ENCODE measurements at regions not wholly inside any gene's neighbourhood (a gene's known extent, or its start where the extent isn't known, plus 50 kb on each side); places are given as distances from the start of the nearest gene placed in this dataset.

- no peak for DNase-seq
Observed at GRCh38 chr11:79902493-79902892, 461.7 kb upstream of the TENM4 start.

GRCh38 chr11:79897896-79898295 is 457.1 kb upstream of the TENM4 start:
- DNase-seq = no peak

GRCh38 chr11:79896258-79896657 is 455.4 kb upstream of the TENM4 start:
- no peak for DNase-seq

GRCh38 chr11:79894111-79894510 is 453.3 kb upstream of the TENM4 start:
- no peak for DNase-seq

- no peak for DNase-seq
Observed at GRCh38 chr11:79890272-79890671, 449.4 kb upstream of the TENM4 start.

GRCh38 chr11:79864882-79865281 is 424.1 kb upstream of the TENM4 start:
- no peak for DNase-seq

- DNase-seq = no peak
Observed at GRCh38 chr11:79860336-79860735, 419.5 kb upstream of the TENM4 start.

- no peak for DNase-seq
Observed at GRCh38 chr11:79857377-79858214, 416.8 kb upstream of the TENM4 start.

- no peak for DNase-seq
Observed at GRCh38 chr11:79852176-79852575, 411.3 kb upstream of the TENM4 start.

- DNase-seq = no peak
Observed at GRCh38 chr11:79845002-79845709, 404.3 kb upstream of the TENM4 start.

- no peak for DNase-seq
Observed at GRCh38 chr11:79834015-79834414, 393.2 kb upstream of the TENM4 start.

- DNase-seq = no peak
Observed at GRCh38 chr11:79830446-79830845, 389.6 kb upstream of the TENM4 start.

GRCh38 chr11:79829891-79830290 is 389.1 kb upstream of the TENM4 start:
- no peak for DNase-seq

- no peak for DNase-seq
Observed at GRCh38 chr11:79822766-79823165, 381.9 kb upstream of the TENM4 start.

- DNase-seq = no peak
Observed at GRCh38 chr11:79813551-79813950, 372.7 kb upstream of the TENM4 start.

GRCh38 chr11:79809487-79809886 is 368.7 kb upstream of the TENM4 start:
- no peak for DNase-seq

- no peak for DNase-seq
Observed at GRCh38 chr11:79807506-79807905, 366.7 kb upstream of the TENM4 start.

- DNase-seq = no peak
Observed at GRCh38 chr11:79796704-79797103, 355.9 kb upstream of the TENM4 start.

GRCh38 chr11:79794484-79795393 is 353.9 kb upstream of the TENM4 start:
- DNase-seq = no peak

- no peak for DNase-seq
Observed at GRCh38 chr11:79794057-79794456, 353.2 kb upstream of the TENM4 start.

GRCh38 chr11:79786961-79787360 is 346.1 kb upstream of the TENM4 start:
- no peak for DNase-seq

- DNase-seq = no peak
Observed at GRCh38 chr11:79783833-79784232, 343.0 kb upstream of the TENM4 start.

- DNase-seq = no peak
Observed at GRCh38 chr11:79768343-79768742, 327.5 kb upstream of the TENM4 start.

All from activated effector memory CD4-positive, alpha-beta T cell treated with anti-CD3 and anti-CD28 coated beads, Interleukin-2, amount 50 U/mL, for 16 hours (primary cell).